Dermis microvascular lymphatic vessel endothelial cell (primary cell): ENCODE measurements at regions not wholly inside any gene's neighbourhood (a gene's known extent, or its start where the extent isn't known, plus 50 kb on each side); places are given as distances from the start of the nearest gene placed in this dataset.

ENCODE experiments used
- DNase-seq, 2 donors: peaks; one replicate each; pipeline versions ENCODE4 v3.0.0 to v3.0.0-alpha.2; 2010; ENCODE audit warnings: low read depth in 2 of 2

- DNase-seq, result no peak
These were observed 83.2 kb upstream of the DNAH14 start for GRCh38 chr1:224846119-224846907.

GRCh38 chr1:224850446-224850845 is 79.0 kb upstream of the DNAH14 start:
- DNase-seq, result no peak

GRCh38 chr1:224851210-224851847 is 78.1 kb upstream of the DNAH14 start:
- DNase-seq, result peak; percentile 6 to 43

- DNase-seq, result no peak
These were observed 77.6 kb upstream of the DNAH14 start for GRCh38 chr1:224851848-224852261.

- peak; percentile 44 to 69 for DNase-seq
These were observed 76.4 kb upstream of the DNAH14 start for GRCh38 chr1:224852901-224853568.

GRCh38 chr1:224856973-224857372 is 72.5 kb upstream of the DNAH14 start:
- DNase-seq, result no peak

- DNase-seq, result no peak
These were observed 69.8 kb upstream of the DNAH14 start for GRCh38 chr1:224859651-224860050.

- DNase-seq, result no peak
These were observed 68.8 kb upstream of the DNAH14 start for GRCh38 chr1:224860488-224861338.

- DNase-seq, result no peak
These were observed 68.1 kb upstream of the DNAH14 start for GRCh38 chr1:224861339-224861716.

- DNase-seq, result no peak
These were observed 66.0 kb upstream of the DNAH14 start for GRCh38 chr1:224863486-224863885.

GRCh38 chr1:224864006-224864405 is 65.5 kb upstream of the DNAH14 start:
- no peak for DNase-seq

GRCh38 chr1:224865510-224865909 is 64.0 kb upstream of the DNAH14 start:
- DNase-seq, result no peak

- no peak for DNase-seq
These were observed 62.5 kb upstream of the DNAH14 start for GRCh38 chr1:224866940-224867339.

- no peak for DNase-seq
These were observed 61.8 kb upstream of the DNAH14 start for GRCh38 chr1:224867715-224868114.

GRCh38 chr1:224872832-224873433 is 56.5 kb upstream of the DNAH14 start:
- no peak for DNase-seq

- no peak for DNase-seq
These were observed 55.8 kb upstream of the DNAH14 start for GRCh38 chr1:224873434-224874369.

- DNase-seq, result no peak
These were observed 54.7 kb upstream of the DNAH14 start for GRCh38 chr1:224874775-224875174.

- no peak for DNase-seq
These were observed 50.2 kb upstream of the DNAH14 start for GRCh38 chr1:224879162-224879803.
